Suprapubic skin (tissue), 4 donors: ENCODE measurements at regions not wholly inside any gene's neighbourhood (a gene's known extent, or its start where the extent isn't known, plus 50 kb on each side); places are given as distances from the start of the nearest gene placed in this dataset.
"Not testable (repeated sequence)": the region's sequence is repeated elsewhere in the genome, so short reads cannot be mapped to it uniquely, and the experiment has no call there.

Source experiments
- EP300 ChIP-seq: sonication (generic); formaldehyde crosslinking; IDR thresholded peaks from one replicate; pipeline ENCODE4 v1.6.1; 2017; ENCODE audit warnings: antibody characterized with exemption
- POLR2A ChIP-seq, 2 donors: fragments of 450-650 bp; IDR thresholded peaks; one replicate each; pipeline ENCODE4 v1.6.1; 2017; ENCODE audit warnings: antibody characterized with exemption in 2 of 2, mild to moderate bottlenecking in 2 of 2, moderate library complexity in 2 of 2
- POLR2AphosphoS5 ChIP-seq, 3 donors: sonication (generic); formaldehyde crosslinking; IDR thresholded peaks; one replicate each; pipeline ENCODE4 v1.6.1; 2017; ENCODE audit warnings: antibody characterized with exemption in 3 of 3
- TF ChIP-seq, protein P1 (sequence below), 2 donors: fragments of 200-600 bp in 1 of 2; fragments of 450-650 bp in 1 of 2; sonication (generic) in 1 of 2; IDR thresholded peaks; one replicate each; pipeline ENCODE4 v1.5.1; 2016 to 2019; ENCODE audit warnings: antibody characterized with exemption in 2 of 2, mild to moderate bottlenecking in 1 of 2, moderate library complexity in 1 of 2

DNA sequence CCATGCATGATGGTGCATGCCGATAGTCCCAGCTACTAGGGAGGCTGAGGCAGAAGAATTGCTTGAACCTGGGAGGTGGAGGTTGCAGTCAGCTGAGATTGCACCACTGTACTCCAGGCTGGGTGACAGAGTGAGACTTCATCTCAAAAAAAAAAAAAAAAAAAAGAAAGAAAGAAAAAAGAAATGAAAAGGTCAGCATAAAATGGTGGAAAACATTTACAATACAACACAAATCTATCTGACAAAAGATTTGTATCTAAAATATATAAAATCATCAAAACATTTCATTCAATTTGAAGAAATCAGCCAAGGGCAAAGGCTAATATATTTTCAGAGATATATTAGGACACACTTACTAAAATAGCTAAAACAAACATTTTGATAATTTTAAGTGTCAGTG is 683.7 kb downstream of the DACH1 start:
- TF ChIP-seq POLR2A (IDR thresholded peaks at IDR 0.05); POLR2AphosphoS5 (IDR thresholded peaks at IDR 0.05); EP300: not testable (repeated sequence)
- TF ChIP-seq, protein P1, sequence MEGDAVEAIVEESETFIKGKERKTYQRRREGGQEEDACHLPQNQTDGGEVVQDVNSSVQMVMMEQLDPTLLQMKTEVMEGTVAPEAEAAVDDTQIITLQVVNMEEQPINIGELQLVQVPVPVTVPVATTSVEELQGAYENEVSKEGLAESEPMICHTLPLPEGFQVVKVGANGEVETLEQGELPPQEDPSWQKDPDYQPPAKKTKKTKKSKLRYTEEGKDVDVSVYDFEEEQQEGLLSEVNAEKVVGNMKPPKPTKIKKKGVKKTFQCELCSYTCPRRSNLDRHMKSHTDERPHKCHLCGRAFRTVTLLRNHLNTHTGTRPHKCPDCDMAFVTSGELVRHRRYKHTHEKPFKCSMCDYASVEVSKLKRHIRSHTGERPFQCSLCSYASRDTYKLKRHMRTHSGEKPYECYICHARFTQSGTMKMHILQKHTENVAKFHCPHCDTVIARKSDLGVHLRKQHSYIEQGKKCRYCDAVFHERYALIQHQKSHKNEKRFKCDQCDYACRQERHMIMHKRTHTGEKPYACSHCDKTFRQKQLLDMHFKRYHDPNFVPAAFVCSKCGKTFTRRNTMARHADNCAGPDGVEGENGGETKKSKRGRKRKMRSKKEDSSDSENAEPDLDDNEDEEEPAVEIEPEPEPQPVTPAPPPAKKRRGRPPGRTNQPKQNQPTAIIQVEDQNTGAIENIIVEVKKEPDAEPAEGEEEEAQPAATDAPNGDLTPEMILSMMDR (IDR thresholded peaks at IDR 0.05): not testable (repeated sequence)
